ENCODE measurements at regions not wholly inside any gene's neighbourhood (a gene's known extent, or its start where the extent isn't known, plus 50 kb on each side); places are given as distances from the start of the nearest gene placed in this dataset.
"Not testable (repeated sequence)": the region's sequence is repeated elsewhere in the genome, so short reads cannot be mapped to it uniquely, and the experiment has no call there.

DNA sequence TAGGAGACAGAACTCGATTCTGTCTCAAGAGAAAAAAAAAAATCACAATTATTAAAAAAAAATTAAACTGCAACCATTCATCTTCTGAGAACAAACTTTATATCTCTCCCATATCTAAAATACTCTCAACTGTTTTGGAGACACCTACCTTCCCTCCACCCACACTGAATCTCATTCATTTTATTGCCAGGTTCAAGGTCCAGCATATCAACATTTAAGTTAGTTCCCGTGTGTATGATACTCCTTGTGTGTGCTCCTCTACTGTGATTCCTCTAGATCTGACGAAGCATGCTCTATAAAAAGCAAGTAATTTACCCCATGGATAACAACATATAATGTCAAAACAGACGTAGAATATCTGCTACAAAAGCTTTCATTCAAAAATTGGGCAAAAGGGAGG is 351.8 kb upstream of the SORCS1 start:
- Mint-ChIP-seq H3K4me1 (no peaks in the 10 kb centered on the region), H3K9me3 (peaks cover 1% of the 10 kb centered on the region), H3K36me3 (no peaks in the 10 kb centered on the region), H3K4me3 (no peak overlapping the region), H3K27ac (no peak overlapping the region), H3K27me3 (no peaks in the 10 kb centered on the region)
- ATAC-seq (ENCODE audit: low read depth) (no peak), DNase-seq (no peak)
- POLR2A ChIA-PET: no interaction called here

DNA sequence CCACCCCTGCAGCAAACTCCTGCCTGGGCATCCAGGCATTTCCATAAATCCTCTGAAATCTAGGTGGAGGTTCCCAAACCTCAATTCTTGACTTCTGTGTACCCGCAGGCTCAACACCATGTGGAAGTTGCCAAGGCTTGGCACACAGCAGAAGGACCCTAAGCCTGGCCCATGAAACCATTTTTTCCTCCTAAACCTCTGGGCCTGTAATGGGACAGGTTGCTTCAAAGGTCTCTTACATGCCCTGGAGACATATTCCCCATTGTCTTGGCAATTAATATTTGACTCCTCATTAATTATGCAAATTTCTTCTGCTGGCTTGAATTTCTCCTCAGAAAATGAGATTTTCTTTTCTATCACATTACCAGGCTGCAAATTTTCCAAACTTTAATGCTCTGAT is 339.5 kb upstream of the SORCS1 start:
- DNase-seq; H3K27me3 Mint-ChIP-seq; H3K4me1 Mint-ChIP-seq; ATAC-seq (ENCODE audit: low read depth); H3K36me3 Mint-ChIP-seq; H3K4me3 Mint-ChIP-seq; H3K27ac Mint-ChIP-seq; POLR2A ChIA-PET: not testable (repeated sequence)
- H3K9me3 Mint-ChIP-seq: peaks cover 15% of the 10 kb centered on the region

GRCh38 chr10:107502229-107502985 is 337.9 kb upstream of the SORCS1 start:
- no peaks in the 10 kb centered on the region for H3K36me3 Mint-ChIP-seq
- H3K4me1 Mint-ChIP-seq: no peaks in the 10 kb centered on the region
- no peak overlapping the region for H3K27ac Mint-ChIP-seq
- H3K9me3 Mint-ChIP-seq: peaks cover 13% of the 10 kb centered on the region
- H3K4me3 Mint-ChIP-seq: no peak overlapping the region
- POLR2A ChIA-PET: no interaction called here
- DNase-seq: no peak
- H3K27me3 Mint-ChIP-seq: no peaks in the 10 kb centered on the region
- ATAC-seq (ENCODE audit: low read depth): no peak

DNA sequence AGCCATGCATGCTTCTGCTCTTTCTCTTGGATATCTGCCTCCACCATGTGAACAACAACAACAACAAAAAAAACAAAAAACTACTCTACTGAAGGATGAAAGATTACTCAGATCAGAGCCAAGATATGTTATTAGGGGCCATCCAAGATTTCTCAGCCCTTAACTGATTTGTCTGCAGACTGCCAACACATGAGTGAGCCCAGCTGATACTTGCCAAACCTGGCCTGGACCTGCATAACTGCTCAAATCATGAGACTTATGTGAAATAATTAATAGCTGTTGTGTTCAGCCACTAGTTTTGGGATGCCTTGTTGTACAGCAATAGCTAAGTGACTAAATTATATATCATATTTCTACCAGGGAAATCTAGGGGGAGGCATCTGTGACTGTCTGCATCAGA is 334.5 kb upstream of the SORCS1 start:
- DNase-seq (no peak), ATAC-seq (ENCODE audit: low read depth) (no peak)
- no peaks in the 10 kb centered on the region for H3K4me1 Mint-ChIP-seq
- H3K36me3 Mint-ChIP-seq: no peaks in the 10 kb centered on the region
- POLR2A ChIA-PET: no interaction called here
- no peaks in the 10 kb centered on the region for H3K27me3 Mint-ChIP-seq
- no peak overlapping the region for H3K4me3 Mint-ChIP-seq
- peaks cover 12% of the 10 kb centered on the region for H3K9me3 Mint-ChIP-seq
- H3K27ac Mint-ChIP-seq: no peak overlapping the region

- ATAC-seq (ENCODE audit: low read depth) (no peak), DNase-seq (no peak)
- Mint-ChIP-seq H3K9me3 (peaks cover 6% of the 10 kb centered on the region), H3K27ac (no peak overlapping the region), H3K4me1 (no peaks in the 10 kb centered on the region), H3K4me3 (no peak overlapping the region), H3K27me3 (no peaks in the 10 kb centered on the region), H3K36me3 (no peaks in the 10 kb centered on the region)
- POLR2A ChIA-PET: no interaction called here
Measured at GRCh38 chr10:107497024-107497423, 332.5 kb upstream of the SORCS1 start.

GRCh38 chr10:107496594-107496993 is 332.1 kb upstream of the SORCS1 start:
- no peak for DNase-seq
- no peak overlapping the region for H3K27ac Mint-ChIP-seq

GRCh38 chr10:107492389-107492788 is 327.9 kb upstream of the SORCS1 start:
- POLR2A ChIA-PET: interaction anchor here (0.6 kb wide), 1 partner anchor 417 kb away, joined by 3 read pairs; no protein-coding TSS in a partner anchor
- H3K4me1 Mint-ChIP-seq: no peaks in the 10 kb centered on the region
- H3K27ac Mint-ChIP-seq: no peak overlapping the region
- peaks cover 3% of the 10 kb centered on the region for H3K9me3 Mint-ChIP-seq
- ATAC-seq (ENCODE audit: low read depth) (no peak), DNase-seq (no peak)
- no peaks in the 10 kb centered on the region for H3K27me3 Mint-ChIP-seq
- no peaks in the 10 kb centered on the region for H3K36me3 Mint-ChIP-seq
- H3K4me3 Mint-ChIP-seq: no peak overlapping the region

More at GRCh38 chr10:107496594-107496993, 332.1 kb upstream of the SORCS1 start:
- Mint-ChIP-seq H3K9me3 (peaks cover 6% of the 10 kb centered on the region), H3K4me3 (no peak overlapping the region), H3K27me3 (no peaks in the 10 kb centered on the region), H3K4me1 (no peaks in the 10 kb centered on the region), H3K36me3 (no peaks in the 10 kb centered on the region)
- no peak for ATAC-seq (ENCODE audit: low read depth)
- POLR2A ChIA-PET: no interaction called here

- DNase-seq (no peak), ATAC-seq (ENCODE audit: low read depth) (no peak)
- POLR2A ChIA-PET: no interaction called here
- peaks cover 1% of the 10 kb centered on the region for H3K9me3 Mint-ChIP-seq
- no peaks in the 10 kb centered on the region for H3K36me3 Mint-ChIP-seq
- H3K4me1 Mint-ChIP-seq: no peaks in the 10 kb centered on the region
- no peak overlapping the region for H3K4me3 Mint-ChIP-seq
- no peaks in the 10 kb centered on the region for H3K27me3 Mint-ChIP-seq
- no peak overlapping the region for H3K27ac Mint-ChIP-seq
Measured at GRCh38 chr10:107490389-107490788, 325.9 kb upstream of the SORCS1 start.

GRCh38 chr10:107487284-107487683 is 322.8 kb upstream of the SORCS1 start:
- ATAC-seq (ENCODE audit: low read depth) (no peak), DNase-seq (no peak)
- peaks cover 1% of the 10 kb centered on the region for H3K9me3 Mint-ChIP-seq
- H3K36me3 Mint-ChIP-seq: no peaks in the 10 kb centered on the region
- POLR2A ChIA-PET: no interaction called here
- no peak overlapping the region for H3K4me3 Mint-ChIP-seq
- H3K27me3 Mint-ChIP-seq: no peaks in the 10 kb centered on the region
- H3K27ac Mint-ChIP-seq: no peak overlapping the region
- no peaks in the 10 kb centered on the region for H3K4me1 Mint-ChIP-seq

GRCh38 chr10:107485019-107485418 is 320.5 kb upstream of the SORCS1 start:
- no peak for ATAC-seq (ENCODE audit: low read depth)
- peaks cover 1% of the 10 kb centered on the region for H3K9me3 Mint-ChIP-seq

DNA sequence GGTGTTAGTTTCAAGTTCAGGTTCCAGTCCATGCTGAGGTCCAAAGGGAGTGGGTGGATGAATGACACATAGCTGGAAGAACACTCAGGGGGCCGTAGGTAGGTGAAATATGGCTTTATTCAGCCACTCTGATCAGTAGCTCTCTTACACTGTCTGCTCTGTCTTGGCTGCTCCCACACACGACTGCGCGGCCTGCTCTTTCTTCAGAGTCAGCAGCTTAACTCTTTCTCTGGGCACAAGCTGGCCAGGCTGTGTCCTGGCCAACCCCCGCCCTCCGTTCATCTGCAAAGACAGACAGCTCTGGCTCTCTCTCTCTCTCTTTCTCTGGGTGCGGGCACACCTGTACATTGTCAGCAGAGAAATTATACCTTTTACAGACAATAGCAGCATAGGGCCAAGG is 317.4 kb upstream of the SORCS1 start:
- Mint-ChIP-seq H3K4me3 (no peak overlapping the region), H3K36me3 (no peaks in the 10 kb centered on the region), H3K27me3 (no peaks in the 10 kb centered on the region), H3K9me3 (peaks cover 3% of the 10 kb centered on the region), H3K4me1 (no peaks in the 10 kb centered on the region), H3K27ac (no peak overlapping the region)
- ATAC-seq (ENCODE audit: low read depth): no peak
- POLR2A ChIA-PET: no interaction called here
- DNase-seq: no peak

More at GRCh38 chr10:107485019-107485418, 320.5 kb upstream of the SORCS1 start:
- Mint-ChIP-seq H3K27me3 (no peaks in the 10 kb centered on the region), H3K36me3 (no peaks in the 10 kb centered on the region), H3K27ac (no peak overlapping the region), H3K4me3 (no peak overlapping the region), H3K4me1 (no peaks in the 10 kb centered on the region)
- POLR2A ChIA-PET: no interaction called here
- DNase-seq: no peak

DNA sequence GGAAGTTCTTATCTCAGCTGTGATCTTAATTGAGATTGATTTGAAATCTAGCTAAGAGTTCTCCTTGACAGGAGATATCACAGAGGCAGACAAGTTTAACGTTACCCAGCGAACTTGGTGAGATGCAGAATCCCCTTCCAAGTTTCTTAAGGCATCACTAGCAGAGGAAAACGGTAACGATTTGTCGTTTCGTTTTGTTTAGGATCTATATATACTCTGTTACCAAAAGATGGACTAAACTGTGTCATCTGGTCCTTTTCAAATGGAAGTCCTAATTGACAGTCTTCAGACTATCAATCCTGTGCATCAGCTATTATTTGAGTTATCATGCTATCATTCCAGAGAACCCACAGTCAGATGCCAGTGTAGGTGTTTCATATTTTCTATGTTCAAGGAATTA is 316.7 kb upstream of the SORCS1 start:
- H3K4me3 Mint-ChIP-seq: no peak overlapping the region
- peaks cover 6% of the 10 kb centered on the region for H3K9me3 Mint-ChIP-seq
- H3K27me3 Mint-ChIP-seq: no peaks in the 10 kb centered on the region
- POLR2A ChIA-PET: no interaction called here
- no peaks in the 10 kb centered on the region for H3K4me1 Mint-ChIP-seq
- no peaks in the 10 kb centered on the region for H3K36me3 Mint-ChIP-seq
- ATAC-seq (ENCODE audit: low read depth) (no peak), DNase-seq (no peak)
- H3K27ac Mint-ChIP-seq: no peak overlapping the region

DNA sequence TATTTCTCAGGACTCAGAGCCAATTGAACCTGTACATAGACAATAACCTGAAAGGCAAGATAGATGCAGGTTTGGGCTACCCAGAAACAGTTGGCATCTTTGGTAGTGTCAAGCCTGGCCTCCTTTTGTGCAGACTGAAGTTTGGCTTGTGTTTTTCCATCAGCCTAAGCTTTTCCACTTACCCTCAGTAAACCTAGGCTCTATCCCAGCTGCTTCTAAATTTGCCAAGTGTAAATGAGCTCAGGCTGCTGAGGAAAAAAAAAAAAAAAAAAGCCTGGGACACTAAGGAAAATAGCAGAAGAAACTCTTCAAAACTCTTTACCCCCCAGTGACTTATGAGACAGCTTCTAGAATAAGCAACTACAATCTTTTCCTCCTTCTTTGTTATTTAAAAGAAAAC is 316.3 kb upstream of the SORCS1 start:
- H3K27me3 Mint-ChIP-seq: no peaks in the 10 kb centered on the region
- no peaks in the 10 kb centered on the region for H3K36me3 Mint-ChIP-seq
- no peak for ATAC-seq (ENCODE audit: low read depth)
- POLR2A ChIA-PET: no interaction called here
- DNase-seq: no peak
- H3K27ac Mint-ChIP-seq: no peak overlapping the region
- H3K4me3 Mint-ChIP-seq: no peak overlapping the region
- no peaks in the 10 kb centered on the region for H3K4me1 Mint-ChIP-seq
- H3K9me3 Mint-ChIP-seq: peaks cover 7% of the 10 kb centered on the region

GRCh38 chr10:107477266-107477665 is 312.8 kb upstream of the SORCS1 start:
- H3K27me3 Mint-ChIP-seq: no peaks in the 10 kb centered on the region
- peaks cover 10% of the 10 kb centered on the region for H3K9me3 Mint-ChIP-seq
- DNase-seq (no peak), ATAC-seq (ENCODE audit: low read depth) (no peak)
- POLR2A ChIA-PET: no interaction called here
- H3K4me1 Mint-ChIP-seq: no peaks in the 10 kb centered on the region
- H3K27ac Mint-ChIP-seq: no peak overlapping the region
- H3K36me3 Mint-ChIP-seq: no peaks in the 10 kb centered on the region
- no peak overlapping the region for H3K4me3 Mint-ChIP-seq

DNA sequence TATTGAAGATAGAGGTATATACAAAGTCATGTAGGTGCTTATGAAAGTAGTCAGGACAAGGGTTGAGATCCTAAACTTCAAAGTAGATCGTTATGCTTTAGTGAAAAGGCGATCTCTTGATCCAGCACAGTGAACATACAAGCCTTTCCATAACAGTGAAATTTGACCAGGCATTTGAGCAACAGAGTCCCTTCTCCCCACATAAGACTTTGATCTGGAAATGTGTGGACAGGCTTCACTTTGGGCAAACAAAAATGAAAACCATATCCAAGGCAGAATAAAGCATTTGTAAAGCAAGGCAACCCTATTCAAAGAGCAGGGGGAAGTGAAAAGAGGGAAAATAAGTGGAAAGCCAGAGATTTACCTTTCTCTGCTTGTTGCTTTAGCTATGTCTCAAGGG is 311.9 kb upstream of the SORCS1 start:
- H3K27me3 Mint-ChIP-seq: no peaks in the 10 kb centered on the region
- ATAC-seq (ENCODE audit: low read depth) (no peak), DNase-seq (no peak)
- H3K4me3 Mint-ChIP-seq: no peak overlapping the region
- H3K4me1 Mint-ChIP-seq: no peaks in the 10 kb centered on the region
- H3K27ac Mint-ChIP-seq: no peak overlapping the region
- no peaks in the 10 kb centered on the region for H3K36me3 Mint-ChIP-seq
- POLR2A ChIA-PET: no interaction called here
- peaks cover 10% of the 10 kb centered on the region for H3K9me3 Mint-ChIP-seq

All from activated naive CD8-positive, alpha-beta T cell treated with anti-CD3 and anti-CD28 coated beads, Interleukin-2, amount 10 ng/mL, durations not matched to agents 7 days and 5 days (primary cell).